OCI-LY1 (cell line): ENCODE measurements at regions not wholly inside any gene's neighbourhood (a gene's known extent, or its start where the extent isn't known, plus 50 kb on each side); places are given as distances from the start of the nearest gene placed in this dataset.

ENCODE experiments used
- H2AFZ ChIP-seq: fragments of 200-600 bp; sonication (generic), shearing (Covaris generic); 2 replicates; pipeline ENCODE4 v1.6.0; 2014; ENCODE audit warnings: antibody characterized with exemption, mild to moderate bottlenecking, low read length
- H3F3A ChIP-seq: fragments of 200-600 bp; sonication (generic), shearing (Covaris generic); 2 replicates; pipeline ENCODE4 v1.6.0; 2014; ENCODE audit warnings: mild to moderate bottlenecking, antibody characterized with exemption, low read length, moderate library complexity; ENCODE audit not compliant: insufficient read depth
- H3K27ac ChIP-seq: fragments of 200-600 bp; sonication (generic); 2 replicates; pipeline ENCODE4 v1.5.1; 2014; ENCODE audit warnings: low read length, mixed run types, mild to moderate bottlenecking, low read depth; ENCODE audit not compliant: poor library complexity, severe bottlenecking
- H3K27me3 ChIP-seq: fragments of 200-600 bp; sonication (generic); 2 replicates; pipeline ENCODE4 v1.6.0; 2014; ENCODE audit warnings: antibody characterized with exemption, mild to moderate bottlenecking, low read length, moderate library complexity; ENCODE audit not compliant: insufficient read depth
- H3K36me3 ChIP-seq: fragments of 200-600 bp; sonication (generic); 2 replicates; pipeline ENCODE4 v1.6.1; 2014; ENCODE audit warnings: mild to moderate bottlenecking, antibody characterized with exemption, low read length, moderate library complexity, mixed read lengths; ENCODE audit not compliant: insufficient read depth
- H3K4me1 ChIP-seq: fragments of 200-600 bp; sonication (generic); 2 replicates; pipeline ENCODE4 v1.5.1; 2014; ENCODE audit warnings: mild to moderate bottlenecking, low read length, moderate library complexity; ENCODE audit not compliant: insufficient read depth, severe bottlenecking
- H3K4me2 ChIP-seq: fragments of 200-600 bp; sonication (generic), shearing (Covaris generic); 2 replicates; pipeline ENCODE4 v1.6.1; 2014; ENCODE audit warnings: low read length
- H3K4me3 ChIP-seq: fragments of 200-600 bp; sonication (generic); 2 replicates; pipeline ENCODE4 v1.5.1; 2014; ENCODE audit warnings: low read length, low read depth, mild to moderate bottlenecking, mixed read lengths; ENCODE audit not compliant: poor library complexity, severe bottlenecking
- H3K79me2 ChIP-seq: fragments of 200-600 bp; shearing (Covaris generic); 2 replicates; pipeline ENCODE4 v1.6.1; 2016; ENCODE audit warnings: mixed run types, low read length, mixed read lengths; ENCODE audit not compliant: insufficient read depth
- H3K9ac ChIP-seq: fragments of 200-600 bp; sonication (generic), shearing (Covaris generic); 2 replicates; pipeline ENCODE4 v1.6.1; 2014; ENCODE audit warnings: mild to moderate bottlenecking, low read length, mixed read lengths
- H3K9me2 ChIP-seq: fragments of 200-600 bp; sonication (generic), shearing (Covaris generic); 2 replicates; pipeline ENCODE4 v1.6.1; 2014; ENCODE audit warnings: low read depth, mild to moderate bottlenecking, low read length, mixed read lengths
- H3K9me3 ChIP-seq: fragments of 200-600 bp; shearing (Covaris generic); 2 replicates; pipeline ENCODE4 v1.6.1; 2014; ENCODE audit warnings: low read length, mixed read lengths
- H4K20me1 ChIP-seq: fragments of 200-600 bp; sonication (generic), shearing (Covaris generic); 2 replicates; pipeline ENCODE4 v1.6.0; 2016; ENCODE audit warnings: mild to moderate bottlenecking, low read length; ENCODE audit not compliant: insufficient read depth
- EZH2 ChIP-seq: fragments of 200-600 bp; sonication (generic), shearing (Covaris generic); IDR thresholded peaks from 2 replicates; pipeline ENCODE4 v1.8.0; 2017; ENCODE audit warnings: borderline replicate concordance, mixed run types, mild to moderate bottlenecking, antibody characterized with exemption, low read length, moderate library complexity, mixed read lengths
- TF ChIP-seq, protein P1 (sequence below): fragments of 200-600 bp; sonication (generic), shearing (Covaris generic); IDR thresholded peaks from 2 replicates; pipeline ENCODE4 v1.5.1; 2017; ENCODE audit warnings: mild to moderate bottlenecking, antibody characterized with exemption, low read length, moderate library complexity, mixed read lengths

DNA sequence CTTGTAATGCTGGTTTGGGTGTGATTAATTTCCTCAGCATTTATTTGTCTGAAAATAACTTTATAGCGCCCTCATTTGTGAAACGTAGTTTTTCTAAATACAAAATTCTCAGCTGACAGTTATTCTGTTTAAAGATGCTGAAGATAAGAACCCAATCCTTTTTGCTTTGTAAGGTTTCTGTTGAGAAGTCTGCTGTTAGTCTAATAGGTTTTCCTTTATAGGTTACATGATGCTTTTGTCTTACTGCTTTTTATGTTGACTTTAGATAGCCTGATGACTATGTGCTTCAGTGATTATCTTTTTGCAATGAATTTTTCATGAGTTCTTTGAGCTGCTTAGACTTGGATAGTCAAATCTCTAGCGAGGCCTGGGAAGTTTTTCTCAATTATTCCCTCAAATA lies 168.6 kb upstream of the PDE3A start:
- Histone ChIP-seq H3F3A (no peaks in the 10 kb centered on the region), H2AFZ (no peak overlapping the region), H4K20me1 (no peaks in the 10 kb centered on the region), H3K27me3 (no peaks in the 10 kb centered on the region), H3K27ac (no peak overlapping the region), H3K9me2 (no peaks in the 10 kb centered on the region), H3K79me2 (no peaks in the 10 kb centered on the region), H3K4me2 (no peak overlapping the region), H3K36me3 (no peaks in the 10 kb centered on the region), H3K4me1 (no peaks in the 10 kb centered on the region), H3K9me3 (no peaks in the 10 kb centered on the region), H3K9ac (no peak overlapping the region), H3K4me3 (no peak overlapping the region)
- TF ChIP-seq, protein P1, sequence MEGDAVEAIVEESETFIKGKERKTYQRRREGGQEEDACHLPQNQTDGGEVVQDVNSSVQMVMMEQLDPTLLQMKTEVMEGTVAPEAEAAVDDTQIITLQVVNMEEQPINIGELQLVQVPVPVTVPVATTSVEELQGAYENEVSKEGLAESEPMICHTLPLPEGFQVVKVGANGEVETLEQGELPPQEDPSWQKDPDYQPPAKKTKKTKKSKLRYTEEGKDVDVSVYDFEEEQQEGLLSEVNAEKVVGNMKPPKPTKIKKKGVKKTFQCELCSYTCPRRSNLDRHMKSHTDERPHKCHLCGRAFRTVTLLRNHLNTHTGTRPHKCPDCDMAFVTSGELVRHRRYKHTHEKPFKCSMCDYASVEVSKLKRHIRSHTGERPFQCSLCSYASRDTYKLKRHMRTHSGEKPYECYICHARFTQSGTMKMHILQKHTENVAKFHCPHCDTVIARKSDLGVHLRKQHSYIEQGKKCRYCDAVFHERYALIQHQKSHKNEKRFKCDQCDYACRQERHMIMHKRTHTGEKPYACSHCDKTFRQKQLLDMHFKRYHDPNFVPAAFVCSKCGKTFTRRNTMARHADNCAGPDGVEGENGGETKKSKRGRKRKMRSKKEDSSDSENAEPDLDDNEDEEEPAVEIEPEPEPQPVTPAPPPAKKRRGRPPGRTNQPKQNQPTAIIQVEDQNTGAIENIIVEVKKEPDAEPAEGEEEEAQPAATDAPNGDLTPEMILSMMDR, result no peak
- no peak for TF ChIP-seq EZH2

DNA sequence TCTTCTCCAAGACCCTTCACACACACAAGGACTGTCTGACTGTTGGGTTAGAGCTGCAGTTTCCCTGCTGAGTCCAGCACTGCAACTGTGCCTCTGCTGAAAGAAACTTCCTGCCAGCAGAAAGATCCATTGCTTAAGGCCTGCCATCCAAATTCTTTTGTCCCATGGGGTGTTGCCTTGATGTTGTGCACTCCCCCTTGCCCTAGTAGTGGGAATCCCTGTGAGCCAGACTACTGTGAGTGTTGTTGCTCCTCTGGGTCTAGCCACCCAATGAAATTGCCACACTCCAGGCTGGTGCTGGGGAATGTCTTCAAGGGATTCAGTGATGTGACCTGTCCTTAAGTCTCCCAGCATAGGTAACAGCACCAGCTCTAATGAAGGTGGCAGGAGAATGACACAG lies 166.6 kb upstream of the PDE3A start:
- Histone ChIP-seq H3K27ac (no peak overlapping the region), H3F3A (no peaks in the 10 kb centered on the region), H3K36me3 (no peaks in the 10 kb centered on the region), H3K9ac (no peak overlapping the region), H3K27me3 (no peaks in the 10 kb centered on the region), H3K9me3 (no peaks in the 10 kb centered on the region), H3K4me1 (no peaks in the 10 kb centered on the region), H3K9me2 (no peaks in the 10 kb centered on the region), H3K4me2 (no peak overlapping the region), H3K4me3 (no peak overlapping the region), H4K20me1 (no peaks in the 10 kb centered on the region), H2AFZ (no peak overlapping the region), H3K79me2 (no peaks in the 10 kb centered on the region)
- no peak for TF ChIP-seq EZH2
- TF ChIP-seq, protein P1, result no peak

DNA sequence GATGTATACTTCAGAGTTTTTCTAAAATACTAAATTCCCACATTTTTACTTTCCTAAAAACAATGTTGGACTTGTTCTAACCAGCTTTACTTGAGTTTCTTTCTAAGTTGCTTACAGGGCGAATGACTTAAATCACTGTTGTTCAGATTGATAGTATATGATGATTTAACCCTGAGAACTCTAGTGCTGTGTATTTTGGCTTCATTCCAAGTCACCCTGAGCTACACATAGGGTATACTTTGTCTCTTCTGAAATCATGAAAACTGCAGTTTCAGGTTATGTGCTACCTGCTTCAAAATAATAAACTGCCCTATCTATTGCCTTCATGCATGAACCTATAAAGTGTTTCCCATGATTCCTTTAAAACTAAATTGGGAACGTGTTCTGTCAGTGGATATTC lies 162.5 kb upstream of the PDE3A start:
- Histone ChIP-seq H3K9me2 (no peaks in the 10 kb centered on the region), H3K9ac (no peak overlapping the region), H3K27me3 (no peaks in the 10 kb centered on the region), H3K4me1 (no peaks in the 10 kb centered on the region), H3K9me3 (no peaks in the 10 kb centered on the region), H3K4me2 (no peak overlapping the region), H3K4me3 (no peak overlapping the region), H3F3A (no peaks in the 10 kb centered on the region), H3K27ac (no peak overlapping the region), H4K20me1 (no peaks in the 10 kb centered on the region), H3K36me3 (no peaks in the 10 kb centered on the region), H2AFZ (no peak overlapping the region), H3K79me2 (no peaks in the 10 kb centered on the region)
- no peak for TF ChIP-seq EZH2
- TF ChIP-seq, protein P1, result no peak
